ENCODE measurements at regions not wholly inside any gene's neighbourhood (a gene's known extent, or its start where the extent isn't known, plus 50 kb on each side); places are given as distances from the start of the nearest gene placed in this dataset.

DNA sequence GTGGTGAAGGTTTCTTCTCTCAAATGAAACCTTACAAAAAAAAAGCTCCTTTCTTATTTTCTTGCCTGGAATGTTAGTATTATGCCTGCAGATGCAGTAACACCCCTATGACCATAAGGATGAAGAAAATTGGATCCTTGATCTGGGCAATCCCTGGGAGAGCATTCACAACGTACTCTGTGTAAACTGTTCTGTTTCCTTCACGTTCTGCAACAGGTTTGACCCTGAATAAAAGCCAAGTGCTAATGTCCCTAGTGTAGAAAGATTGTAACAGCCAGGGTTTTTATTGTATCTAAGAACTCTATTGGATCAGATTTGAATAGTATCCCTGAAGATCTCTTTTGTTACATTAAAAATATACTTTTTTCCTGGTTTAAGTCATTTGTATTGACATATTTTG, 1639.6 kb upstream of the ACO1 start:
- no peak for DNase-seq
- no peaks in the 10 kb centered on the region for H3K36me3 ChIP-seq
- TF ChIP-seq, protein P1, sequence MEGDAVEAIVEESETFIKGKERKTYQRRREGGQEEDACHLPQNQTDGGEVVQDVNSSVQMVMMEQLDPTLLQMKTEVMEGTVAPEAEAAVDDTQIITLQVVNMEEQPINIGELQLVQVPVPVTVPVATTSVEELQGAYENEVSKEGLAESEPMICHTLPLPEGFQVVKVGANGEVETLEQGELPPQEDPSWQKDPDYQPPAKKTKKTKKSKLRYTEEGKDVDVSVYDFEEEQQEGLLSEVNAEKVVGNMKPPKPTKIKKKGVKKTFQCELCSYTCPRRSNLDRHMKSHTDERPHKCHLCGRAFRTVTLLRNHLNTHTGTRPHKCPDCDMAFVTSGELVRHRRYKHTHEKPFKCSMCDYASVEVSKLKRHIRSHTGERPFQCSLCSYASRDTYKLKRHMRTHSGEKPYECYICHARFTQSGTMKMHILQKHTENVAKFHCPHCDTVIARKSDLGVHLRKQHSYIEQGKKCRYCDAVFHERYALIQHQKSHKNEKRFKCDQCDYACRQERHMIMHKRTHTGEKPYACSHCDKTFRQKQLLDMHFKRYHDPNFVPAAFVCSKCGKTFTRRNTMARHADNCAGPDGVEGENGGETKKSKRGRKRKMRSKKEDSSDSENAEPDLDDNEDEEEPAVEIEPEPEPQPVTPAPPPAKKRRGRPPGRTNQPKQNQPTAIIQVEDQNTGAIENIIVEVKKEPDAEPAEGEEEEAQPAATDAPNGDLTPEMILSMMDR (IDR thresholded peaks at IDR 0.05; ENCODE audit: low read depth, low read length), result no peak

DNA sequence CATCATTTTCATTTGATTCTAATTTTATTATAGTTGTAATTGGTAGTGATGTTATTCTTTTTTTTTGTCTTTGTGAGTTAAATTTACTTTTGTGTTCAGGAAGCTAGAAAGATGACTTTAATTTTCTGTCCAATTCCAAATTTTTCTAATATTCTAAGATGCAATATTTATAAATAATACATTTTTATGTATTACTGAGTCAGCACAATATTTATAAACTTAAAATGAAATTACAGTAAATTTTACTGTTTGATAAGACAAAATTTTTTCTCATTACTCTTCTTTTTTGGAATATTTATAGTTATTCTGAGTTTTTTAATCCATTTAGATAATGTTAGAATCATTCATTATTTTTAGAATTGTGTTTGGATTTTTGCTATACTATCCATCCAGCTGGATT, 1637.9 kb upstream of the ACO1 start:
- H3K4me1 ChIP-seq, result no peaks in the 10 kb centered on the region
- H3K9me3 ChIP-seq, result no peaks in the 10 kb centered on the region
- H3K27me3 ChIP-seq, result no peaks in the 10 kb centered on the region
- TF ChIP-seq, protein P1 (IDR thresholded peaks at IDR 0.05; ENCODE audit: low read depth, low read length), result no peak
- H3K4me3 ChIP-seq (ENCODE audit: low read depth, low read length), result no peak overlapping the region
- no peak for DNase-seq
- H3K36me3 ChIP-seq, result no peaks in the 10 kb centered on the region

More for the DNA sequence above, 1639.6 kb upstream of the ACO1 start:
- H3K27me3 ChIP-seq, result no peaks in the 10 kb centered on the region
- no peaks in the 10 kb centered on the region for H3K9me3 ChIP-seq
- no peaks in the 10 kb centered on the region for H3K4me1 ChIP-seq
- no peak overlapping the region for H3K4me3 ChIP-seq (ENCODE audit: low read depth, low read length)

DNA sequence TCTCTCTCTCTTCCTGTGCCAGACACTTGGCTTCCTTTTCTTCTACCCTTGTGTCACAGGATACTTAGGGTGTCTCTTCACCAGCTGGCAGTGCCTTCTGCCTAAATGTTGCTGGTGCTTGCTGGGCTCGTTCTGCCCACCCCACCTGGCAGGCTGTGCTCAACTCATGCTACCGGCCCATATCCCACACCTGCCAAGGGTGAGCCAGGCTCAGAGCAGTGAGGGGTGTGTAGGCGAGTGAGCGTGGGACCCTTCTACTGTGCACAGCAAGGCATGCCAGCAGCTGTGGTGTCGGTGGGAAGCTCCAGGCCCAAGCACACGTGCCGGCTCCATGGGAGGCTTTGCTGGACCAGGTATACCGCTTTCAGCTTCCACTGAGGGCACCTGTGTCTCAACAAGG, 1626.7 kb upstream of the ACO1 start:
- no peak for DNase-seq
- no peaks in the 10 kb centered on the region for H3K36me3 ChIP-seq
- no peak overlapping the region for H3K4me3 ChIP-seq (ENCODE audit: low read depth, low read length)
- no peaks in the 10 kb centered on the region for H3K4me1 ChIP-seq
- no peaks in the 10 kb centered on the region for H3K9me3 ChIP-seq
- TF ChIP-seq, protein P1 (IDR thresholded peaks at IDR 0.05; ENCODE audit: low read depth, low read length), result no peak
- H3K27me3 ChIP-seq, result no peaks in the 10 kb centered on the region

DNA sequence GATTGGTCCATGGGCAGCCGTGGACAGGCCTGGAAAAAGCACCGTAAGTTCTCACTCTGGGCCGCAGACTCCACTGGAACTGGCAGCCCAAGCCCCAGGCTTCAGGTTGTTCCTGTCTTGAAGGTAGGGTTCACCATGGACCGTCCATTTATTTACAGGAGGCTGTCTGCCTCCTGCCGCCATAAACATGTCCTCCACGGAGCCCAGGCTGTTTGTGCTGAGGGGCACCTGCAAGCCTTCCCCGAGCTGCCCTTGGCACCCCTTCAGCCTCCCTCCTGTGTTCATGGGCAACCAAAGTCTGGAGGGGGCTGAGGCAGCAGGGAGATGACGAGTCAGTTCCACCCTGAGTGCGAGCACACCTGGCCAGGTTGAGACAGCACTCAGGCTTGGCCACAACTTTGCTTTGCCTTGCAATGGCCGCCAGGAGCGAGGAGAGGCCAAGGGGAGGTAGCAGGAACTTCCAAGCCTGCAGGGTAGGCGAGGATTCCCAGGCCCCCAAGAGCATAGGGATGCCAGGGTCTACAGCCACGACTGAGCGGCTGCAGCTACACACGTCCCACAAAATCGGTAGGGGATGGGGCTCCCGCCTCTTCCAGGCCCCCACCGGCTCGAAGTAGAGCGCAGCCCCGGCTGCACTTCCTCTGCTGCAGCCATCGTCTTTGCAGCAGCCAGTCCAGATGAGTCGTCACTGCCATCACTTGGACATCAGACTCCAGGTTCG, 1625.6 kb upstream of the ACO1 start:
- Histone ChIP-seq H3K4me3 (ENCODE audit: low read depth, low read length) (no peak overlapping the region), H3K9me3 (no peaks in the 10 kb centered on the region), H3K4me1 (no peaks in the 10 kb centered on the region), H3K36me3 (no peaks in the 10 kb centered on the region), H3K27me3 (no peaks in the 10 kb centered on the region)
- TF ChIP-seq, protein P1 (IDR thresholded peaks at IDR 0.05; ENCODE audit: low read depth, low read length), result no peak
- DNase-seq, result no peak

DNA sequence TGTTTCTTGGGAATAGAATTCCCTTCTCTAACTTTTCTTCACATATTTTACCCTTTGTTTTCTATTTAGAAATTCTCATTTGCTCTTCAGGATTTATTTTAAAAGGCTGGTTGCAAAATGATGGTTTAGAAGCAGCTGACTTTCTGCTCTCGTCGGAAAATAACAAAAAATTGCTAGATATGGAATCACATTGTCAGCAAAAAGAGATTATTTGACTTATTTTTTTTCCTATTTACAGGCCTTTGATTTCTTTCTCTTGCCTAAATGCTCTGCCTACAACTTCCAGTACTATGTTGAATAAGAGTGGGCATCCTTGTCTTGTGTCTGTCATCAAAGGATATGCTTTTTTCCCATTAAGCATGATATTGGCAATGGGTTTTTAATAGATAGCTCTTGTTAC, 1619.1 kb upstream of the ACO1 start:
- TF ChIP-seq, protein P1 (IDR thresholded peaks at IDR 0.05; ENCODE audit: low read depth, low read length), result no peak
- Histone ChIP-seq H3K36me3 (no peaks in the 10 kb centered on the region), H3K4me3 (ENCODE audit: low read depth, low read length) (no peak overlapping the region), H3K9me3 (no peaks in the 10 kb centered on the region), H3K27me3 (no peaks in the 10 kb centered on the region), H3K4me1 (no peaks in the 10 kb centered on the region)
- no peak for DNase-seq

DNA sequence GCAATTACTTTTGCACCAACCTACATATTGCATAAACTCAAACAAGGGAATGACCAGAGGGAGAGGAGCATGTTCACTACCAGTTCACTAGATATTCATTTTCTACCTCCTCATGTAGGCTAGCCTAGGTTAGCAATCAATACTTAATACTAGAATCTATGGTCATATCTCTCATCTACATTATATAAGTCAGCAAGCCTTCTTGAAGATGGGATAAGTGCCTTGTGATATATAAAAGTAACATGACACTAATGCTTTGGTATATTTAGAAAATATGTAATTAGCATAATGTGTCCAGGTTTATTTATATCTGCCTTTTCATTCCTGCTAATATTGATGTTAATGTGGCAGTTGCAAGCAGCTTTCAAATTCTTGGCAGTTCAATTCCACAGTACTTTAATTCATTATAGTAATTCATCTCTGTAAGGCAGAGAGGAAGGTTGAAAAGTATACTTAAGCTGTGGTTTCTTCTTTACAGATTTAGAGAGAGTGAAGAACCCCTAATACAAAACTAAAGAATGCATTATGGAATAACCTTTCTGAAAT, 1613.2 kb upstream of the ACO1 start:
- no peaks in the 10 kb centered on the region for H3K4me1 ChIP-seq
- no peaks in the 10 kb centered on the region for H3K36me3 ChIP-seq
- TF ChIP-seq, protein P1 (IDR thresholded peaks at IDR 0.05; ENCODE audit: low read depth, low read length), result no peak
- H3K4me3 ChIP-seq (ENCODE audit: low read depth, low read length), result no peak overlapping the region
- no peak for DNase-seq
- H3K9me3 ChIP-seq, result no peaks in the 10 kb centered on the region
- H3K27me3 ChIP-seq, result no peaks in the 10 kb centered on the region
